Skin of body (tissue), 1 donor: ENCODE measurements at regions not wholly inside any gene's neighbourhood (a gene's known extent, or its start where the extent isn't known, plus 50 kb on each side); places are given as distances from the start of the nearest gene placed in this dataset.

Source experiments
- DNase-seq: peaks from one replicate; lab custom pipeline; 2025; lab: John Stamatoyannopoulos, UW

GRCh38 chr20:17107127-17107526, 119.7 kb upstream of the PCSK2 start:
- DNase-seq: no peak

- no peak for DNase-seq
Observed at GRCh38 chr20:17108896-17109295, 117.9 kb upstream of the PCSK2 start.

GRCh38 chr20:17109307-17109706, 117.5 kb upstream of the PCSK2 start:
- no peak for DNase-seq

GRCh38 chr20:17128206-17128605, 98.6 kb upstream of the PCSK2 start:
- DNase-seq: no peak

GRCh38 chr20:17129089-17129488, 97.8 kb upstream of the PCSK2 start:
- DNase-seq: no peak

GRCh38 chr20:17137692-17138091, 89.1 kb upstream of the PCSK2 start:
- no peak for DNase-seq

GRCh38 chr20:17138237-17138636, 88.6 kb upstream of the PCSK2 start:
- DNase-seq: no peak

- DNase-seq: no peak
Observed at GRCh38 chr20:17140894-17141293, 85.9 kb upstream of the PCSK2 start.

- DNase-seq: no peak
Observed at GRCh38 chr20:17141568-17141967, 85.3 kb upstream of the PCSK2 start.

GRCh38 chr20:17142666-17143065, 84.2 kb upstream of the PCSK2 start:
- no peak for DNase-seq

GRCh38 chr20:17150858-17151257, 76.0 kb upstream of the PCSK2 start:
- no peak for DNase-seq

GRCh38 chr20:17155401-17155800, 71.4 kb upstream of the PCSK2 start:
- DNase-seq: no peak

GRCh38 chr20:17158701-17159100, 68.1 kb upstream of the PCSK2 start:
- DNase-seq: no peak

- peak; percentile 96 for DNase-seq
Observed at GRCh38 chr20:17161673-17162481, 65.0 kb upstream of the PCSK2 start.

- DNase-seq: no peak
Observed at GRCh38 chr20:17168026-17168612, 58.7 kb upstream of the PCSK2 start.

- no peak for DNase-seq
Observed at GRCh38 chr20:17169585-17170136, 57.2 kb upstream of the PCSK2 start.

- no peak for DNase-seq
Observed at GRCh38 chr20:17171746-17172280, 55.0 kb upstream of the PCSK2 start.

GRCh38 chr20:17172836-17173516, 53.9 kb upstream of the PCSK2 start:
- DNase-seq: peak; percentile 11
